ENCODE measurements at regions not wholly inside any gene's neighbourhood (a gene's known extent, or its start where the extent isn't known, plus 50 kb on each side); places are given as distances from the start of the nearest gene placed in this dataset.

DNA sequence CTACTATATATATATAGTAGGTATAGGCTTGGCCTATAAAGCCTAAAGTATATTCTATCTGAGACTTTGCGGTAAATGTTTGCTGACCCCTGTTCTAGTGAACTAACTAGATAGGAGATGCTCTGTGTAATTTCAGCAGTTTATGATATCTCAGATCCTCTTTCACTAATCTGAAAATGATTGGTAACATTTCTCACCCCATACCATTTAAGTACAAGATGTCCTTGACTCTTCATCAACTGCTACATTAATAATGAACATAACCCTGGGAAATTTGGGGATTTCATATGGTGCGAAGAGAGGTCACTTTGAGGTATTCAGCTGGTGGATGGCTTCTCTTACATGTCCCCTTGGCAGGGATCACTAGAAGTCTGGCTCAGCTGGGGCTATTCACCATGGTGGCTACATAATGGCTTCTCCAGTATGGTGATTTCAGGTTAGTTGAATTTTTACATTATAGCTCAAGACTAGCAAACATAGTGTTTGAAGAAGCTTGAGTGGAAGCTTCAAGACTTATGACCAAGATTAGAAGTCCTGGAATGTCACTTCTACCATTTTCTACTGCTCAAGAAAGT lies 103.6 kb upstream of the MYCBP2 start:
- Histone ChIP-seq H4K20me1 (replicated peaks; ENCODE audit: insufficient read depth) (no peaks in the 10 kb centered on the region), H3K27me3 (ENCODE audit: insufficient read depth) (no peaks in the 10 kb centered on the region), H3K36me3 (ENCODE audit: insufficient read depth) (no peaks in the 10 kb centered on the region), H3K27ac (ENCODE audit: low read depth) (no peak overlapping the region), H3K4me1 (ENCODE audit: insufficient read depth) (no peaks in the 10 kb centered on the region), H3F3A (replicated peaks; ENCODE audit: low read depth) (no peaks in the 10 kb centered on the region), H3K79me2 (replicated peaks; ENCODE audit: insufficient read depth) (no peaks in the 10 kb centered on the region), H3K4me2 (no peak overlapping the region), H3K9me2 (ENCODE audit: insufficient read depth) (peaks cover 4% of the 10 kb centered on the region; the same call in 1 of the 2 replicates), H3K4me3 (no peak overlapping the region), H2AFZ (no peak overlapping the region)
- Mint-ChIP-seq H3K4me3 (no peak overlapping the region), H3K27me3 (ENCODE audit: insufficient read depth, low read depth, poor library complexity) (no peaks in the 10 kb centered on the region), H3K4me1 (peaks cover 4% of the 10 kb centered on the region; the same call in 1 of the 3 replicates), H3K27ac (no peak overlapping the region), H3K36me3 (ENCODE audit: low read depth) (no peaks in the 10 kb centered on the region), H3K9me3 (no peaks in the 10 kb centered on the region; the same call in 2 of the 3 replicates)
- DNase-seq (ENCODE audit: low spot score) (no peak), ATAC-seq (no peak)
- TF ChIP-seq CREB1 (CRISPR knock-in tag; IDR thresholded peaks at IDR 0.05; ENCODE audit: low read depth) (no peak), ZNF331 (CRISPR knock-in tag; IDR thresholded peaks at IDR 0.05; ENCODE audit: low read depth) (no peak), REST (IDR thresholded peaks at IDR 0.05; ENCODE audit: unreplicated experiment) (no peak)

- Mint-ChIP-seq H3K36me3 (ENCODE audit: low read depth) (no peaks in the 10 kb centered on the region), H3K27ac (no peak overlapping the region), H3K4me3 (no peak overlapping the region), H3K27me3 (ENCODE audit: insufficient read depth, low read depth, poor library complexity) (no peaks in the 10 kb centered on the region), H3K9me3 (no peaks in the 10 kb centered on the region; the same call in 2 of the 3 replicates), H3K4me1 (peaks cover 4% of the 10 kb centered on the region; the same call in 1 of the 3 replicates)
- Histone ChIP-seq H3K79me2 (replicated peaks; ENCODE audit: insufficient read depth) (no peaks in the 10 kb centered on the region), H2AFZ (no peak overlapping the region), H3K4me1 (ENCODE audit: insufficient read depth) (no peaks in the 10 kb centered on the region), H4K20me1 (replicated peaks; ENCODE audit: insufficient read depth) (no peaks in the 10 kb centered on the region), H3F3A (replicated peaks; ENCODE audit: low read depth) (no peaks in the 10 kb centered on the region), H3K4me2 (no peak overlapping the region), H3K27me3 (ENCODE audit: insufficient read depth) (no peaks in the 10 kb centered on the region), H3K9me2 (ENCODE audit: insufficient read depth) (peaks cover 4% of the 10 kb centered on the region; the same call in 1 of the 2 replicates), H3K27ac (ENCODE audit: low read depth) (no peak overlapping the region), H3K36me3 (ENCODE audit: insufficient read depth) (no peaks in the 10 kb centered on the region), H3K4me3 (no peak overlapping the region)
- DNase-seq (ENCODE audit: low spot score) (no peak), ATAC-seq (no peak)
- TF ChIP-seq REST (IDR thresholded peaks at IDR 0.05; ENCODE audit: unreplicated experiment) (no peak), STAT1 (IDR thresholded peaks at IDR 0.05; ENCODE audit: unreplicated experiment) (no peak), ZNF114 (CRISPR knock-in tag; IDR thresholded peaks at IDR 0.05) (no peak), ZNF331 (CRISPR knock-in tag; IDR thresholded peaks at IDR 0.05; ENCODE audit: low read depth) (no peak), POLR2AphosphoS5 (IDR thresholded peaks at IDR 0.05; ENCODE audit: low read depth) (no peak), JUNB (IDR thresholded peaks at IDR 0.05; ENCODE audit: unreplicated experiment) (no peak), EZH2phosphoT487 (IDR thresholded peaks at IDR 0.05; ENCODE audit: unreplicated experiment) (no peak)
- TF ChIP-seq, protein P1, sequence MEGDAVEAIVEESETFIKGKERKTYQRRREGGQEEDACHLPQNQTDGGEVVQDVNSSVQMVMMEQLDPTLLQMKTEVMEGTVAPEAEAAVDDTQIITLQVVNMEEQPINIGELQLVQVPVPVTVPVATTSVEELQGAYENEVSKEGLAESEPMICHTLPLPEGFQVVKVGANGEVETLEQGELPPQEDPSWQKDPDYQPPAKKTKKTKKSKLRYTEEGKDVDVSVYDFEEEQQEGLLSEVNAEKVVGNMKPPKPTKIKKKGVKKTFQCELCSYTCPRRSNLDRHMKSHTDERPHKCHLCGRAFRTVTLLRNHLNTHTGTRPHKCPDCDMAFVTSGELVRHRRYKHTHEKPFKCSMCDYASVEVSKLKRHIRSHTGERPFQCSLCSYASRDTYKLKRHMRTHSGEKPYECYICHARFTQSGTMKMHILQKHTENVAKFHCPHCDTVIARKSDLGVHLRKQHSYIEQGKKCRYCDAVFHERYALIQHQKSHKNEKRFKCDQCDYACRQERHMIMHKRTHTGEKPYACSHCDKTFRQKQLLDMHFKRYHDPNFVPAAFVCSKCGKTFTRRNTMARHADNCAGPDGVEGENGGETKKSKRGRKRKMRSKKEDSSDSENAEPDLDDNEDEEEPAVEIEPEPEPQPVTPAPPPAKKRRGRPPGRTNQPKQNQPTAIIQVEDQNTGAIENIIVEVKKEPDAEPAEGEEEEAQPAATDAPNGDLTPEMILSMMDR (conservative IDR thresholded peaks at IDR 0.05; ENCODE audit: low read depth in 2 of 2), result no peak
Observed at GRCh38 chr13:77429320-77430142, 102.6 kb upstream of the MYCBP2 start.
